ENCODE measurements at regions not wholly inside any gene's neighbourhood (a gene's known extent, or its start where the extent isn't known, plus 50 kb on each side); places are given as distances from the start of the nearest gene placed in this dataset.

DNA sequence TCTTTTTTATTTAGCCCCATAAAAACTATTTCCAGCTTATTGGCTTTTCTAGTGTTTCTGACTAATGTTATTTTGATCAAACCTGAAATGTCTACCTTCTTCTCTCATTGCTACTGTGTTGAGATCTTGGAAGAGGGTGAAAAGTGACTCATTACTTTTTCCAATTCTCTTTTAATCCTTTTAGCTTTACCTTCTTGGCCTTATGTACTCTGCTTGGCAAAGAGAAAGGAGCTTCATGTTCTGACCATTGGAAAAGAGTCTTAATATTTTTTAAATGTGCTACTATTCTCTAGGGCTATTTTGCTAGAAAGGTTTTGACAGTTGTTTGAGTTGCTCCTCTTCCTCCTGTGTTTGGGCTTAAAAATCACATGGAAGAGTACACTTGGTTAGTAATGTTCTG lies 97.8 kb upstream of the CHODL start:
- TF ChIP-seq L3MBTL2 (conservative IDR thresholded peaks at IDR 0.05) (no peak), BHLHE40 (IDR thresholded peaks at IDR 0.05; ENCODE audit: borderline replicate concordance) (no peak), ARNT (IDR thresholded peaks at IDR 0.05) (no peak), SP1 (IDR thresholded peaks at IDR 0.05) (no peak), FOXK2 (IDR thresholded peaks at IDR 0.05) (no peak), TARDBP (IDR thresholded peaks at IDR 0.05) (no peak), FOXM1 (IDR thresholded peaks at IDR 0.05; ENCODE audit: borderline replicate concordance) (no peak), HDGF (IDR thresholded peaks at IDR 0.05; ENCODE audit: borderline replicate concordance) (no peak), FOXA1 (IDR thresholded peaks at IDR 0.05) (no peak)
